NAMALWA (cell line): ENCODE measurements at regions not wholly inside any gene's neighbourhood (a gene's known extent, or its start where the extent isn't known, plus 50 kb on each side); places are given as distances from the start of the nearest gene placed in this dataset.

Experiments used
- DNase-seq: peaks from one replicate; pipeline ENCODE4 v3.0.0-alpha.2; 2015; ENCODE audit warnings: low spot score

GRCh38 chr4:3683744-3684421, 82.3 kb upstream of the ADRA2C start:
- no peak for DNase-seq

GRCh38 chr4:3683077-3683743, 83.0 kb upstream of the ADRA2C start:
- DNase-seq, result no peak

GRCh38 chr4:3682236-3683076, 83.7 kb upstream of the ADRA2C start:
- DNase-seq, result no peak

- no peak for DNase-seq
Observed at GRCh38 chr4:3681191-3681590, 85.0 kb upstream of the ADRA2C start.

- no peak for DNase-seq
Observed at GRCh38 chr4:3680656-3681055, 85.5 kb upstream of the ADRA2C start.

- peak; percentile 27 for DNase-seq
Observed at GRCh38 chr4:3679851-3680311, 86.3 kb upstream of the ADRA2C start.

GRCh38 chr4:3679071-3679825, 86.9 kb upstream of the ADRA2C start:
- no peak for DNase-seq

- peak; percentile 42 for DNase-seq
Observed at GRCh38 chr4:3677748-3678070, 88.5 kb upstream of the ADRA2C start.

GRCh38 chr4:3676907-3677747, 89.1 kb upstream of the ADRA2C start:
- no peak for DNase-seq

GRCh38 chr4:3676196-3676595, 90.0 kb upstream of the ADRA2C start:
- DNase-seq, result no peak

GRCh38 chr4:3675251-3676115, 90.7 kb upstream of the ADRA2C start:
- DNase-seq, result no peak

GRCh38 chr4:3674479-3674851, 91.7 kb upstream of the ADRA2C start:
- no peak for DNase-seq

- DNase-seq, result no peak
Observed at GRCh38 chr4:3673716-3674478, 92.3 kb upstream of the ADRA2C start.

GRCh38 chr4:3673176-3673575, 93.0 kb upstream of the ADRA2C start:
- no peak for DNase-seq

- no peak for DNase-seq
Observed at GRCh38 chr4:3672465-3672831, 93.7 kb upstream of the ADRA2C start.

- DNase-seq, result no peak
Observed at GRCh38 chr4:3671571-3672464, 94.4 kb upstream of the ADRA2C start.

GRCh38 chr4:3670521-3671519, 95.4 kb upstream of the ADRA2C start:
- DNase-seq, result no peak
